ENCODE measurements at regions not wholly inside any gene's neighbourhood (a gene's known extent, or its start where the extent isn't known, plus 50 kb on each side); places are given as distances from the start of the nearest gene placed in this dataset.

- no peak for DNase-seq
These were observed 191.8 kb downstream of the GADD45G start for GRCh38 chr9:89796606-89797005.

- no peak for DNase-seq
These were observed 192.4 kb downstream of the GADD45G start for GRCh38 chr9:89797255-89797654.

- DNase-seq, result no peak
These were observed 193.2 kb downstream of the GADD45G start for GRCh38 chr9:89797937-89798455.

- no peak for DNase-seq
These were observed 193.8 kb downstream of the GADD45G start for GRCh38 chr9:89798547-89799120.

- no peak for DNase-seq
These were observed 194.4 kb downstream of the GADD45G start for GRCh38 chr9:89799221-89799620.

GRCh38 chr9:89799766-89800165 is 195.0 kb downstream of the GADD45G start:
- DNase-seq, result no peak

- no peak for DNase-seq
These were observed 196.5 kb downstream of the GADD45G start for GRCh38 chr9:89801341-89801740.

- no peak for DNase-seq
These were observed 197.2 kb downstream of the GADD45G start for GRCh38 chr9:89801742-89802670.

- DNase-seq, result peak; percentile 82
These were observed 198.1 kb downstream of the GADD45G start for GRCh38 chr9:89802781-89803355.

GRCh38 chr9:89803403-89803802 is 198.6 kb downstream of the GADD45G start:
- no peak for DNase-seq

- no peak for DNase-seq
These were observed 200.1 kb downstream of the GADD45G start for GRCh38 chr9:89804766-89805531.

- DNase-seq, result no peak
These were observed 200.9 kb downstream of the GADD45G start for GRCh38 chr9:89805571-89806292.

GRCh38 chr9:89806371-89807100 is 201.7 kb downstream of the GADD45G start:
- no peak for DNase-seq

GRCh38 chr9:89807101-89807395 is 202.2 kb downstream of the GADD45G start:
- DNase-seq, result no peak

GRCh38 chr9:89807682-89808075 is 202.9 kb downstream of the GADD45G start:
- DNase-seq, result no peak

GRCh38 chr9:89808076-89808755 is 203.4 kb downstream of the GADD45G start:
- DNase-seq, result no peak

- DNase-seq, result no peak
These were observed 204.0 kb downstream of the GADD45G start for GRCh38 chr9:89808756-89809181.

- no peak for DNase-seq
These were observed 205.6 kb downstream of the GADD45G start for GRCh38 chr9:89810431-89810830.

GRCh38 chr9:89811356-89811755 is 206.5 kb downstream of the GADD45G start:
- no peak for DNase-seq

GRCh38 chr9:89811886-89812450 is 207.2 kb downstream of the GADD45G start:
- DNase-seq, result no peak
